Sigmoid colon (tissue), 6 donors: ENCODE measurements at regions not wholly inside any gene's neighbourhood (a gene's known extent, or its start where the extent isn't known, plus 50 kb on each side); places are given as distances from the start of the nearest gene placed in this dataset.

Source experiments
- DNase-seq: peaks from one replicate; pipeline ENCODE4 v3.0.0-alpha.2; 2019
- H3K27ac ChIP-seq, 4 donors: fragments of 200-600 bp; sonication (generic); one replicate each; pipeline ENCODE4 v1.5.1; 2016 to 2019; ENCODE audit warnings: mild to moderate bottlenecking in 1 of 4
- H3K27me3 ChIP-seq, 3 donors: fragments of 200-600 bp; sonication (generic); one replicate each; pipeline ENCODE4 v1.5.1; 2019; ENCODE audit warnings: mild to moderate bottlenecking in 1 of 3
- H3K36me3 ChIP-seq, 4 donors: fragments of 200-600 bp; sonication (generic); one replicate each; pipeline ENCODE4 v1.5.1; 2016 to 2019
- H3K4me1 ChIP-seq, 4 donors: fragments of 200-600 bp; sonication (generic); one replicate each; pipeline ENCODE4 v1.5.1; 2017 to 2019
- H3K4me3 ChIP-seq, 4 donors: fragments of 200-600 bp; sonication (generic); one replicate each; pipeline ENCODE4 v1.5.1; 2017 to 2019; ENCODE audit warnings: mild to moderate bottlenecking in 2 of 4, moderate library complexity in 1 of 4
- H3K9me3 ChIP-seq, 4 donors: fragments of 200-600 bp in 3 of 4; sonication (generic) in 3 of 4; one replicate each; pipeline versions ENCODE4 v1.5.1 to v1.6.1; 2013 to 2019
- EP300 ChIP-seq, 4 donors: sonication (generic); formaldehyde crosslinking; IDR thresholded peaks; one replicate each; pipeline ENCODE4 v1.6.1; 2017; ENCODE audit warnings: antibody characterized with exemption in 4 of 4
- POLR2A ChIP-seq, 2 donors: fragments of 450-650 bp; IDR thresholded peaks; one replicate each; pipeline ENCODE4 v1.6.1; 2016; ENCODE audit warnings: antibody characterized with exemption in 2 of 2, mild to moderate bottlenecking in 2 of 2, moderate library complexity in 2 of 2
- POLR2AphosphoS5 ChIP-seq, 4 donors: sonication (generic); formaldehyde crosslinking; IDR thresholded peaks; one replicate each; pipeline ENCODE4 v1.6.1; 2017; ENCODE audit warnings: antibody characterized with exemption in 4 of 4
- WGBS, 2 donors: extraction: QIAGEN DNeasy Blood & Tissue Kit; methylation state at CpG; one replicate each; pipeline ENCODE4 v1.1.7; 2013; 5-methylcytosine and 5-hydroxymethylcytosine counted together
- intact Hi-C: fragments of 100-400 bp; cut with DNase I; formaldehyde crosslinking; loops from one replicate; pipeline ENCODE4 v1.15.1; 2023
- TF ChIP-seq, protein P1 (sequence below), 4 experiments: fragments of 450-650 bp in 3 of 4; fragments of 200-600 bp in 1 of 4; IDR thresholded peaks; one replicate each; pipeline ENCODE4 v1.5.1; 2016 to 2019; ENCODE audit warnings: antibody characterized with exemption in 4 of 4, mild to moderate bottlenecking in 3 of 4, moderate library complexity in 2 of 4
- donor health status: healthy with polysubstance abuse.
- donor health status: healthy.

DNA sequence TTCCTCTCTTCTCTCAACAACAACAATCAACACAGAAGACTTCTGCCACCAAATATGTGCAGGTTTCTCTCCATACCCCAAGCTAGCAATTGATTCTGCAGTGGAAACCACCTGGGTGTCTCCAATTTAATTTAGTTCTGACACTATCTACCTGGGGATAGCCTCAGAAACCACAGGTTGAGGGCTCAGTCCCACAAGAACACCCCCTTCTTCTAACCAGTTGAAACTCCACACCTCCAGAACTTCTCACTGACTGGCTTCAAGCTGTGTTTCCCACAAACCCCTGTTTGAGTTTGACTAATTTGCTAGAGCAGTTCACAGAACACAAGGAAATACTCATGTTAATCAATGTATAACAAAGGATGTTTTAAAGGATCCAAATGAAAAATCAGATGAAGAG, 52.5 kb upstream of the SPTLC3 start:
- DNase-seq, result no peak
- Histone ChIP-seq H3K4me3 (no peak overlapping the region), H3K9me3 (no peaks in the 10 kb centered on the region), H3K36me3 (no peaks in the 10 kb centered on the region), H3K27me3 (no peaks in the 10 kb centered on the region), H3K4me1 (no peaks in the 10 kb centered on the region), H3K27ac (no peak overlapping the region)
- TF ChIP-seq, protein P1, sequence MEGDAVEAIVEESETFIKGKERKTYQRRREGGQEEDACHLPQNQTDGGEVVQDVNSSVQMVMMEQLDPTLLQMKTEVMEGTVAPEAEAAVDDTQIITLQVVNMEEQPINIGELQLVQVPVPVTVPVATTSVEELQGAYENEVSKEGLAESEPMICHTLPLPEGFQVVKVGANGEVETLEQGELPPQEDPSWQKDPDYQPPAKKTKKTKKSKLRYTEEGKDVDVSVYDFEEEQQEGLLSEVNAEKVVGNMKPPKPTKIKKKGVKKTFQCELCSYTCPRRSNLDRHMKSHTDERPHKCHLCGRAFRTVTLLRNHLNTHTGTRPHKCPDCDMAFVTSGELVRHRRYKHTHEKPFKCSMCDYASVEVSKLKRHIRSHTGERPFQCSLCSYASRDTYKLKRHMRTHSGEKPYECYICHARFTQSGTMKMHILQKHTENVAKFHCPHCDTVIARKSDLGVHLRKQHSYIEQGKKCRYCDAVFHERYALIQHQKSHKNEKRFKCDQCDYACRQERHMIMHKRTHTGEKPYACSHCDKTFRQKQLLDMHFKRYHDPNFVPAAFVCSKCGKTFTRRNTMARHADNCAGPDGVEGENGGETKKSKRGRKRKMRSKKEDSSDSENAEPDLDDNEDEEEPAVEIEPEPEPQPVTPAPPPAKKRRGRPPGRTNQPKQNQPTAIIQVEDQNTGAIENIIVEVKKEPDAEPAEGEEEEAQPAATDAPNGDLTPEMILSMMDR (IDR thresholded peaks at IDR 0.05), result no peak
- no peak for TF ChIP-seq EP300 (IDR thresholded peaks at IDR 0.05)
- TF ChIP-seq POLR2A (IDR thresholded peaks at IDR 0.05), result no peak
- no peak for TF ChIP-seq POLR2AphosphoS5 (IDR thresholded peaks at IDR 0.05)
- intact Hi-C loops, result no loop called here

DNA sequence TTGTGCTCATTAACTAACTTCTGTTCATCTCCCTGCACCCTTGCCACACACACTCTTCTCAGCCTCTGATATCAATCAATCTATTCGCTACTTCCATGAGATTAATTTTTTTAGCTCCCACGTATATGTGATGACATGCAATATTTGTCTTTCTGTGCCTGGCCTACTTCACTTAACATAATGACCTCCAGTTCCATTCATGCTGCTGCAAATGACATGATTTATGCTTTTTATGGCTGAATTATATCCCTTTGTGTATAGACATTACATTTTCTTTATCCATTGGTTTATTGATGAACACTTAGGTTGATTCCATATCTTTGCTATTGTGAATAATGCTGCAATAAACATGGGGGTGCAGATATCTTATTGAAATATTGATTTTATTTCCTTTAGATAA, 50.8 kb upstream of the SPTLC3 start:
- no peak overlapping the region for H3K27ac ChIP-seq
- no peaks in the 10 kb centered on the region for H3K9me3 ChIP-seq
- intact Hi-C loops, result no loop called here
- H3K4me3 ChIP-seq, result no peak overlapping the region
- no peak for TF ChIP-seq POLR2AphosphoS5 (IDR thresholded peaks at IDR 0.05)
- no peaks in the 10 kb centered on the region for H3K36me3 ChIP-seq
- WGBS, 2 donors, result 30 to 69% methylated on average over 2 of the region's 2 CpGs
- no peak for DNase-seq
- H3K4me1 ChIP-seq, result no peaks in the 10 kb centered on the region
- H3K27me3 ChIP-seq, result no peaks in the 10 kb centered on the region
